Chondrocyte (in vitro differentiated cells): ENCODE measurements at regions not wholly inside any gene's neighbourhood (a gene's known extent, or its start where the extent isn't known, plus 50 kb on each side); places are given as distances from the start of the nearest gene placed in this dataset.

ENCODE experiments used
- DNase-seq: peaks from one replicate; pipeline ENCODE4 v3.0.0; 2021; ENCODE audit warnings: mixed read lengths, low spot score
- H3K27ac Mint-ChIP-seq: one replicate; pipeline ENCODE4 v1.8.0; 2021; ENCODE audit warnings: mild to moderate bottlenecking, moderate library complexity, mixed read lengths; ENCODE audit not compliant: unreplicated experiment
- H3K27me3 Mint-ChIP-seq: 2 replicates; pipeline ENCODE4 v1.8.0; 2021; ENCODE audit warnings: low read depth, mixed read lengths
- H3K36me3 Mint-ChIP-seq: 2 replicates; pipeline ENCODE4 v1.8.0; 2021; ENCODE audit warnings: low read depth, mixed read lengths
- H3K4me1 Mint-ChIP-seq: 2 replicates; pipeline ENCODE4 v1.8.0; 2021; ENCODE audit warnings: low read depth, mild to moderate bottlenecking, mixed read lengths
- H3K4me3 Mint-ChIP-seq: one replicate; pipeline ENCODE4 v1.8.0; 2021; ENCODE audit warnings: mild to moderate bottlenecking, moderate library complexity, mixed read lengths; ENCODE audit not compliant: unreplicated experiment
- H3K9me3 Mint-ChIP-seq: 2 replicates; pipeline ENCODE4 v1.8.0; 2021; ENCODE audit warnings: low read depth, mixed read lengths
- TF ChIP-seq, protein P1 (sequence below): fragments of 200-600 bp; sonication (generic); IDR thresholded peaks from 2 replicates; pipeline ENCODE4 v1.5.0; 2021; ENCODE audit warnings: antibody characterized with exemption, mild to moderate bottlenecking, moderate library complexity

DNA sequence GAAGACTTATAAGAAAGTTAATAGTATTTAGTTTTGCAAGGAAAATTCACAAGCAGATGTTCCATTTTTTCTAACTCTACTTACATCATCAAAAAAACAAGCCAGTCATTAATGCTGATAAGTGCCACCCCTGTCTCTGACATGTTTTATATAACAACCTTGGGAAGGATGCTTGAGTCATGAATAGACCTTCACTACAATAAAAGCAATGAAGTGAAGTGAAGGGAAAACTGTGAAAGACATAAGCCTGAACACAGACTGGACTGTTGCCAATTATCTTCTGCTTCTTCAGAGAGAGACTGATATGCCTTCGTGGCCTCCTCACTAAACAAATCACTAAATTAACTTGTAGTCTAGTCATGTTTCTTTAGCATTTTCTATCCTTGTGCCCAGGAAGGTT, 353.2 kb downstream of the PDHA2 start:
- Mint-ChIP-seq H3K4me1 (peaks cover 11% of the 10 kb centered on the region), H3K4me3 (no peak overlapping the region), H3K9me3 (no peaks in the 10 kb centered on the region), H3K27me3 (peaks cover 2% of the 10 kb centered on the region), H3K36me3 (no peaks in the 10 kb centered on the region), H3K27ac (no peak overlapping the region)
- TF ChIP-seq, protein P1, sequence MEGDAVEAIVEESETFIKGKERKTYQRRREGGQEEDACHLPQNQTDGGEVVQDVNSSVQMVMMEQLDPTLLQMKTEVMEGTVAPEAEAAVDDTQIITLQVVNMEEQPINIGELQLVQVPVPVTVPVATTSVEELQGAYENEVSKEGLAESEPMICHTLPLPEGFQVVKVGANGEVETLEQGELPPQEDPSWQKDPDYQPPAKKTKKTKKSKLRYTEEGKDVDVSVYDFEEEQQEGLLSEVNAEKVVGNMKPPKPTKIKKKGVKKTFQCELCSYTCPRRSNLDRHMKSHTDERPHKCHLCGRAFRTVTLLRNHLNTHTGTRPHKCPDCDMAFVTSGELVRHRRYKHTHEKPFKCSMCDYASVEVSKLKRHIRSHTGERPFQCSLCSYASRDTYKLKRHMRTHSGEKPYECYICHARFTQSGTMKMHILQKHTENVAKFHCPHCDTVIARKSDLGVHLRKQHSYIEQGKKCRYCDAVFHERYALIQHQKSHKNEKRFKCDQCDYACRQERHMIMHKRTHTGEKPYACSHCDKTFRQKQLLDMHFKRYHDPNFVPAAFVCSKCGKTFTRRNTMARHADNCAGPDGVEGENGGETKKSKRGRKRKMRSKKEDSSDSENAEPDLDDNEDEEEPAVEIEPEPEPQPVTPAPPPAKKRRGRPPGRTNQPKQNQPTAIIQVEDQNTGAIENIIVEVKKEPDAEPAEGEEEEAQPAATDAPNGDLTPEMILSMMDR = no peak
- no peak for DNase-seq

DNA sequence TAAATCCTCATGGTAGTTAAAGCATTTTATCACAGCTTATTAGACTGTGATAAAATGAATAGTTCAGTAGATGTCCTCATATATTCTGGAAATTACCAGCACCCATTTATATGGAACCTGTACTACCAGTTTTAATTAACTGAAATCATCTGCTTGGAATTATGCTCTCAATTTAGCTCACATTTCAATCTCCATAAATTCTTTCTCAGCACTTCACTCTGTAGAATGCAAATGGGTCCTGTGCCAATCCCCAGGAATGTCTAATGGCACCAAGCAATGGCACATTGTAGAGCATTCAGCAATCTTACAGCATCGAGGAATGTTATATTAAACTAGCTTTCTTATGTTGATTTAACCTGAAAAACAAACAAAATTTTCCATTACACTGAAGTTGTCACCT, 355.1 kb downstream of the PDHA2 start:
- no peaks in the 10 kb centered on the region for H3K9me3 Mint-ChIP-seq
- H3K36me3 Mint-ChIP-seq = no peaks in the 10 kb centered on the region
- no peak for DNase-seq
- H3K27me3 Mint-ChIP-seq = peaks cover 2% of the 10 kb centered on the region
- peaks cover 11% of the 10 kb centered on the region for H3K4me1 Mint-ChIP-seq
- H3K27ac Mint-ChIP-seq = no peak overlapping the region
- TF ChIP-seq, protein P1 = no peak
- H3K4me3 Mint-ChIP-seq = no peak overlapping the region

DNA sequence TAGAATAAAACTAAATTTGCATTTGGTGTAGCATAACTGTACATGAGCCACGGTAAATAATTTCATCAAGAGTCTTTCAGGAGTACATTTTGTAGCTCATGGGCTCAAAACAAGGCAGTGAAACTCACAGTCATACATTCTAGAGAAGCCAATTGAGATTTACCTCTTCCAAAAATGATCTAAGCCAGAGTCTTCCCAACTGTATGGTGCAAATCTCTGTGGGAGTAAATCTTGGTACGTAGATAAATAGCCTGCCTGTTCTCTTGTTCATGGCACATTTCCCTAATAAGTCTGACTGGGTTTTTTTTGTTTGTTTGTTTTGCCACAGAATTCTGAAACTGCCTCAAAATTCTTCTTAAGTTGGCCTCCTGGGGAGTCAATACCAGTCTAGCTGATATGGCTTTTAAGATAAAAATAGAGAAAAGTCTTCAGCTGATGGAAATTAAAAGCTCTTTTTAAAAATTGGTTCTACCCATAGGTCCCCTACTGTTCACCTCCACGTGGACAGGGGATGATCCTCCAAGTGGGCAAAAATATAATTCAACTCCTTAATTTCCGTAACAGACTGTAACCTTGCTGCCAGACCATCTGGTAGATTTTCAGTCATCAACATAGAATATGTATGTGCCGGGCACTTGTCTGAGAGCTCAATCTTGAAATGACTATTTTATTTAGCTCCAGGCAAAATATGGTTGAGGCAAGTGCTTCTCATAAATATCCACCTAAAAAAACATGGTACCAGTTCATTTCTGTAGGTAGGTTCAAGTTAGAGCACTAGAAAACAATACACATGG, 365.4 kb downstream of the PDHA2 start:
- Mint-ChIP-seq H3K27me3 (no peaks in the 10 kb centered on the region), H3K27ac (no peak overlapping the region), H3K9me3 (no peaks in the 10 kb centered on the region), H3K36me3 (no peaks in the 10 kb centered on the region), H3K4me1 (no peaks in the 10 kb centered on the region), H3K4me3 (no peak overlapping the region)
- DNase-seq = no peak
- TF ChIP-seq, protein P1 = no peak

DNA sequence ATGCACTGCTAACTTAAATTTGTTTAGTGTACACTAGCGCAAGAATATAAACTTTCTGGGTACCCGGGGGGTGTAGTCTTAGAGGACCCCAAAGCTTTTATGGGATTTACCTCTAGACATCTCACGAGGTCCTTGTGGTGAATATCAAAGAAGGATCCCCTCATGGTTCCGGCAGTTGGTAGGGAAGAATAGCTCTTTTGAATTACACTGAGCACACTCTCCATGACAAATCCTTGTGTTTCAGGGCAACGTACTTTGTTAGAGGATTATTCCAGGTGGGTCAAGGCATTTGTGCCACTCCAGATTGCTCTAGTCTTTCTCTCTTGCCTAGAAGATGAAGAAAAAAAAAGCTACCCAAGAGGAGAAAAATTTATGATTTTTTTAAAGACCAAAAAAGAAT, 387.6 kb downstream of the PDHA2 start:
- no peaks in the 10 kb centered on the region for H3K4me1 Mint-ChIP-seq
- TF ChIP-seq, protein P1 = no peak
- no peaks in the 10 kb centered on the region for H3K36me3 Mint-ChIP-seq
- no peak for DNase-seq
- no peaks in the 10 kb centered on the region for H3K27me3 Mint-ChIP-seq
- no peak overlapping the region for H3K27ac Mint-ChIP-seq
- H3K9me3 Mint-ChIP-seq = peaks cover 6% of the 10 kb centered on the region
- no peak overlapping the region for H3K4me3 Mint-ChIP-seq

DNA sequence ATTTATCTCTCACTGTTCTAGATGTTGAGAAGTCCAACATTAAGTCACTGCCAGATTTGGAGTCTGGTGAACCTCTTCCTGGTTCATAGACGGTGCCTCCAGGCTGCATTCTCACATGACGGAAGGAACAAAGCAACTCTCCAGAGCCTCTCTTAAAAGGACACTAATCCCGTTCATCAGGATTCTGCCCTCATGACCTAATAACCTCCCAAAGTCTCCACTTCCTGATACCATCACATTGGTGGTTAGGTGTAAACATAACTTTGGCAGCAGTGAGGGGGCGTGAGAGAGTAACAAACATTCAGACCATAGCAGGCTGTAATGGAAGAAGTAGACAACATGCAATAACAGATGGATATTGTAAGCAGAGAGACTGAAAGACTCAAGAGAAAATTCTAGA, 388.6 kb downstream of the PDHA2 start:
- Mint-ChIP-seq H3K9me3 (peaks cover 14% of the 10 kb centered on the region), H3K27me3 (no peaks in the 10 kb centered on the region), H3K36me3 (no peaks in the 10 kb centered on the region), H3K4me1 (no peaks in the 10 kb centered on the region), H3K4me3 (no peak overlapping the region), H3K27ac (no peak overlapping the region)
- TF ChIP-seq, protein P1 = no peak
- no peak for DNase-seq
